ENCODE measurements at regions not wholly inside any gene's neighbourhood (a gene's known extent, or its start where the extent isn't known, plus 50 kb on each side); places are given as distances from the start of the nearest gene placed in this dataset.

DNA sequence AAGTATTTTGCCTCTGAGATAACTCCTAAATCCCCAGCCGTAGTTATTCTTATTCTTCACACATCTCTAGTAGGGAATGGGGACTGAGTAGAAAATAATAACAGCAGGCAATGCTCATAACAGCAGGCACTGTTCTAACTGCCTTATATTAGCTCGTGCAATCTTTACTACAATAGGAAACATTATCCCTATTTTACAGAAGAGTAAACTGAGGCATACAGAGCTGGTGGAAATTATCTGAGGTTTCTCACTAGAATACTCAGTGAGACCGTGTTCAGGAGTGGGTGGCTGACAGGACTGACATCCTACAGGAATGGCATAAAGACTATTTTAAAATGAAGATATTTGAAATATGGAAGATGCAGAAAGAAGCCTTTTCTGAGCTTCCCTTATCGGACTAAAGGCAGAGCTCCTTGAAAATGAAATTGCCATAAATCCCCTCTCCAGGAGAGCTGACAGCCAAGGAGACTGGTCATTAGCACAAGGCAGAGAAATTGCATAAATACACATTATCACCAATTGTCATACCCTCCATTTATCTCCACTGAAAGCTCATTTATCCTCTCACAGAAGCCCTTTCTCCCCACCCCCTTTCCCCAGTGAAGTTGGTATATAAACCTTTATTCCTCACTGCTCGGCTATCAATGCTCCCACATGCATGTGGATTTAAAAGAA is 93.9 kb downstream of the RASSF10 start:
- WGBS (ENCODE audit: low lambda C conversion rate), result 57% methylated on average over 5 of the region's 5 CpGs
- CTCF ChIA-PET, result interaction anchor here (1.1 kb wide), 1 partner anchor 139 kb away, joined by 3 read pairs; no protein-coding TSS in a partner anchor
- no peaks in the 10 kb centered on the region for H3K9me2 ChIP-seq

DNA sequence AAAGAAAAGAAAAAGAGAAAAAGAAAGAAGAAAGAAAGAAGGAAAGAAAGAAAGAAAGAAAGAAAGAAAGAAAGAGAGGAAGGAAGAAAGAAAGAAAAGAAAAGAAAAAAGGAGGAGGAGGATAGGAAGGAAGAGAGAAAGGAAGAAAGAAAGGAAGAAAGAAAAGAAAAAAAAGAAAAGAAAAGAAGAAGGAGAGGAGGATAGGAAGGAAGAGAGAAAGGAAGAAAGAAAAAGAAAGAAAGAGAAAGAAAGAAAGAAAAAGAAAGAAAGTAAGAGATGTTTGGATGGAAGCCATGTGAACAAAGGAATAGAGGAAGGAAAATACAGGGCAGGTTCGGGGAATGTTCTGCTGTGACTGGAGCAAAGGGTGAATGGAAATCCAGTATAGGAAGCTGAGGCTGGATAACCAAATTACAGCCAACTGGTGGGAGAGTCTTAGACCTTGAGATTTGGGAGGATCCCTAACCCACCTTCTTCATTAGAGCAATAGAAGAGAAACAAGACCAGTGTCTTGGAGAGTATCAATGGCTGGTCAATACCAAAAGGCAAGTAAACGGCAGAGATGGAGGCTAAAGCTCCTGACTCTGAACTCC is 94.9 kb downstream of the RASSF10 start:
- H2AFZ ChIP-seq (ENCODE audit: low read depth), result no peak overlapping the region
- CTCF ChIA-PET, result interaction anchor here (0.6 to 1.2 kb wide), 2 partner anchors 9 to 218 kb away, joined by 3 read pairs; no protein-coding TSS in a partner anchor
- 50% methylated on average over 2 of the region's 2 CpGs for WGBS (ENCODE audit: low lambda C conversion rate)
- no peak for TF ChIP-seq EP300 (IDR thresholded peaks at IDR 0.05; ENCODE audit: borderline replicate concordance in 1 of 2, low read depth in 1 of 2, low read length in 1 of 2)
- no peak for TF ChIP-seq CTCF (IDR thresholded peaks at IDR 0.05)
- no peak for TF ChIP-seq JUND (IDR thresholded peaks at IDR 0.05)
- TF ChIP-seq TAF1 (IDR thresholded peaks at IDR 0.05; ENCODE audit: borderline replicate concordance, low read depth, low read length), result no peak
- TF ChIP-seq RXRA (IDR thresholded peaks at IDR 0.05; ENCODE audit: borderline replicate concordance, low read depth), result no peak
- TF ChIP-seq NRF1 (IDR thresholded peaks at IDR 0.05; ENCODE audit: low read depth, low read length), result no peak
- TF ChIP-seq, protein P1, sequence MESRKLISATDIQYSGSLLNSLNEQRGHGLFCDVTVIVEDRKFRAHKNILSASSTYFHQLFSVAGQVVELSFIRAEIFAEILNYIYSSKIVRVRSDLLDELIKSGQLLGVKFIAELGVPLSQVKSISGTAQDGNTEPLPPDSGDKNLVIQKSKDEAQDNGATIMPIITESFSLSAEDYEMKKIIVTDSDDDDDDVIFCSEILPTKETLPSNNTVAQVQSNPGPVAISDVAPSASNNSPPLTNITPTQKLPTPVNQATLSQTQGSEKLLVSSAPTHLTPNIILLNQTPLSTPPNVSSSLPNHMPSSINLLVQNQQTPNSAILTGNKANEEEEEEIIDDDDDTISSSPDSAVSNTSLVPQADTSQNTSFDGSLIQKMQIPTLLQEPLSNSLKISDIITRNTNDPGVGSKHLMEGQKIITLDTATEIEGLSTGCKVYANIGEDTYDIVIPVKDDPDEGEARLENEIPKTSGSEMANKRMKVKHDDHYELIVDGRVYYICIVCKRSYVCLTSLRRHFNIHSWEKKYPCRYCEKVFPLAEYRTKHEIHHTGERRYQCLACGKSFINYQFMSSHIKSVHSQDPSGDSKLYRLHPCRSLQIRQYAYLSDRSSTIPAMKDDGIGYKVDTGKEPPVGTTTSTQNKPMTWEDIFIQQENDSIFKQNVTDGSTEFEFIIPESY (IDR thresholded peaks at IDR 0.05; ENCODE audit: borderline replicate concordance, low read depth), result no peak
- TF ChIP-seq, protein P2, sequence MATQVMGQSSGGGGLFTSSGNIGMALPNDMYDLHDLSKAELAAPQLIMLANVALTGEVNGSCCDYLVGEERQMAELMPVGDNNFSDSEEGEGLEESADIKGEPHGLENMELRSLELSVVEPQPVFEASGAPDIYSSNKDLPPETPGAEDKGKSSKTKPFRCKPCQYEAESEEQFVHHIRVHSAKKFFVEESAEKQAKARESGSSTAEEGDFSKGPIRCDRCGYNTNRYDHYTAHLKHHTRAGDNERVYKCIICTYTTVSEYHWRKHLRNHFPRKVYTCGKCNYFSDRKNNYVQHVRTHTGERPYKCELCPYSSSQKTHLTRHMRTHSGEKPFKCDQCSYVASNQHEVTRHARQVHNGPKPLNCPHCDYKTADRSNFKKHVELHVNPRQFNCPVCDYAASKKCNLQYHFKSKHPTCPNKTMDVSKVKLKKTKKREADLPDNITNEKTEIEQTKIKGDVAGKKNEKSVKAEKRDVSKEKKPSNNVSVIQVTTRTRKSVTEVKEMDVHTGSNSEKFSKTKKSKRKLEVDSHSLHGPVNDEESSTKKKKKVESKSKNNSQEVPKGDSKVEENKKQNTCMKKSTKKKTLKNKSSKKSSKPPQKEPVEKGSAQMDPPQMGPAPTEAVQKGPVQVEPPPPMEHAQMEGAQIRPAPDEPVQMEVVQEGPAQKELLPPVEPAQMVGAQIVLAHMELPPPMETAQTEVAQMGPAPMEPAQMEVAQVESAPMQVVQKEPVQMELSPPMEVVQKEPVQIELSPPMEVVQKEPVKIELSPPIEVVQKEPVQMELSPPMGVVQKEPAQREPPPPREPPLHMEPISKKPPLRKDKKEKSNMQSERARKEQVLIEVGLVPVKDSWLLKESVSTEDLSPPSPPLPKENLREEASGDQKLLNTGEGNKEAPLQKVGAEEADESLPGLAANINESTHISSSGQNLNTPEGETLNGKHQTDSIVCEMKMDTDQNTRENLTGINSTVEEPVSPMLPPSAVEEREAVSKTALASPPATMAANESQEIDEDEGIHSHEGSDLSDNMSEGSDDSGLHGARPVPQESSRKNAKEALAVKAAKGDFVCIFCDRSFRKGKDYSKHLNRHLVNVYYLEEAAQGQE (IDR thresholded peaks at IDR 0.05; ENCODE audit: low read depth, low read length), result no peak
- TF ChIP-seq POLR2AphosphoS5 (IDR thresholded peaks at IDR 0.05; ENCODE audit: low read depth, low read length), result no peak

More for the DNA sequence above, 93.9 kb downstream of the RASSF10 start:
- H3K27ac ChIP-seq (ENCODE audit: low read depth in 2 of 2, low read length in 1 of 2), result no peak overlapping the region
- H3K79me2 ChIP-seq (ENCODE audit: insufficient read depth), result no peaks in the 10 kb centered on the region
- H3K9me3 ChIP-seq, result no peaks in the 10 kb centered on the region
- peaks cover 9% of the 10 kb centered on the region; the same call in 1 of the 2 replicates for H3K27me3 ChIP-seq (ENCODE audit: insufficient read depth)
- no peak for TF ChIP-seq YY1 (IDR thresholded peaks at IDR 0.05; ENCODE audit: low read depth)
- no peak for TF ChIP-seq CTCF (IDR thresholded peaks at IDR 0.05)
- no peak for TF ChIP-seq FOXJ3 (CRISPR knock-in tag; IDR thresholded peaks at IDR 0.05)
- TF ChIP-seq CHD2 (IDR thresholded peaks at IDR 0.05; ENCODE audit: low read length, partially characterized antibody), result no peak
- TF ChIP-seq GABPA (IDR thresholded peaks at IDR 0.05; ENCODE audit: low read depth), result no peak
- no peak for TF ChIP-seq JUND (IDR thresholded peaks at IDR 0.05)
- no peak for TF ChIP-seq SMC3 (IDR thresholded peaks at IDR 0.05; ENCODE audit: low read depth, low read length)
- H3F3A ChIP-seq (replicated peaks; ENCODE audit: insufficient read depth), result no peaks in the 10 kb centered on the region
- no peak for DNase-seq
- H3K4me2 ChIP-seq, result no peak overlapping the region
- no peaks in the 10 kb centered on the region for H4K20me1 ChIP-seq (ENCODE audit: insufficient read depth)
- H2AFZ ChIP-seq (ENCODE audit: low read depth), result no peak overlapping the region
- POLR2A ChIA-PET, result no interaction called here
- no peak overlapping the region for H3K4me3 ChIP-seq (ENCODE audit: low read depth in 2 of 2, low read length in 1 of 2)
- no peak overlapping the region for H3K9ac ChIP-seq
- peaks cover 0 to 8% of the 10 kb centered on the region in 2 experiments; a peak in 1 of 4 replicates for H3K4me1 ChIP-seq (ENCODE audit: control insufficient read depth in 1 of 2, insufficient read depth in 2 of 2, low read depth in 1 of 2, low read length in 1 of 2)
- no peaks in the 10 kb centered on the region for H3K36me3 ChIP-seq (replicated peaks in 1 of 2; ENCODE audit: control insufficient read depth in 1 of 2, insufficient read depth in 2 of 2, low read length in 1 of 2)

More for the DNA sequence above, 94.9 kb downstream of the RASSF10 start:
- H3K36me3 ChIP-seq (replicated peaks in 1 of 2; ENCODE audit: control insufficient read depth in 1 of 2, insufficient read depth in 2 of 2, low read length in 1 of 2), result no peaks in the 10 kb centered on the region
- H3K27ac ChIP-seq (ENCODE audit: low read depth in 2 of 2, low read length in 1 of 2), result no peak overlapping the region
- H3K79me2 ChIP-seq (ENCODE audit: insufficient read depth), result no peaks in the 10 kb centered on the region
- H3K4me1 ChIP-seq (ENCODE audit: control insufficient read depth in 1 of 2, insufficient read depth in 2 of 2, low read depth in 1 of 2, low read length in 1 of 2), result peaks cover 0 to 8% of the 10 kb centered on the region in 2 experiments; a peak in 1 of 4 replicates
- H3K9ac ChIP-seq, result no peak overlapping the region
- H3K4me2 ChIP-seq, result no peak overlapping the region
- H4K20me1 ChIP-seq (ENCODE audit: insufficient read depth), result no peaks in the 10 kb centered on the region
- POLR2A ChIA-PET, result no interaction called here
- H3K27me3 ChIP-seq (ENCODE audit: insufficient read depth), result peaks cover 9% of the 10 kb centered on the region; the same call in 1 of the 2 replicates
- H3K4me3 ChIP-seq (ENCODE audit: low read depth in 2 of 2, low read length in 1 of 2), result no peak overlapping the region
- no peaks in the 10 kb centered on the region for H3F3A ChIP-seq (replicated peaks; ENCODE audit: insufficient read depth)
- DNase-seq, result no peak
- no peaks in the 10 kb centered on the region for H3K9me3 ChIP-seq
- no peaks in the 10 kb centered on the region for H3K9me2 ChIP-seq

Measured in SK-N-SH (cell line).